ENCODE measurements at regions not wholly inside any gene's neighbourhood (a gene's known extent, or its start where the extent isn't known, plus 50 kb on each side); places are given as distances from the start of the nearest gene placed in this dataset.
"Not testable (repeated sequence)": the region's sequence is repeated elsewhere in the genome, so short reads cannot be mapped to it uniquely, and the experiment has no call there.

DNA sequence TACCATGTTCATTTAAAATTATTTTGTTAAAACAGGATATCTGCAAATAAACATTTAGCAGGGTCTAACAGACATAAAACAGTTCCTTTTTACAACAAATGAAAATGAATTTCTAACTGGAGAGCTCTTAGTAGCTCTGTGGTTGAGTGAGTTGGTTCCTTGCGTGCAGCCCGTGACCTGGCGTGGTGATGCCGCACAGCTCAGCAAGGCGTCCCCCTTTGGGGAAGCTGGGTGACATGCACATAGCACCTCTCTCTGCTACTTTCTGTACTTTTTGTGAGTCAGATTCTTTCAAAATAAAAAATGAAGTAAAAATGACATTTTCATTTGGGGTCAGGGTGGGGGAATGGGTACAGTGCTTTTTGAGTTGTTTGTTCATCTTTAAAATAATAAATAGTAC, 73.3 kb upstream of the CRYM start:
- TF ChIP-seq, protein P1, sequence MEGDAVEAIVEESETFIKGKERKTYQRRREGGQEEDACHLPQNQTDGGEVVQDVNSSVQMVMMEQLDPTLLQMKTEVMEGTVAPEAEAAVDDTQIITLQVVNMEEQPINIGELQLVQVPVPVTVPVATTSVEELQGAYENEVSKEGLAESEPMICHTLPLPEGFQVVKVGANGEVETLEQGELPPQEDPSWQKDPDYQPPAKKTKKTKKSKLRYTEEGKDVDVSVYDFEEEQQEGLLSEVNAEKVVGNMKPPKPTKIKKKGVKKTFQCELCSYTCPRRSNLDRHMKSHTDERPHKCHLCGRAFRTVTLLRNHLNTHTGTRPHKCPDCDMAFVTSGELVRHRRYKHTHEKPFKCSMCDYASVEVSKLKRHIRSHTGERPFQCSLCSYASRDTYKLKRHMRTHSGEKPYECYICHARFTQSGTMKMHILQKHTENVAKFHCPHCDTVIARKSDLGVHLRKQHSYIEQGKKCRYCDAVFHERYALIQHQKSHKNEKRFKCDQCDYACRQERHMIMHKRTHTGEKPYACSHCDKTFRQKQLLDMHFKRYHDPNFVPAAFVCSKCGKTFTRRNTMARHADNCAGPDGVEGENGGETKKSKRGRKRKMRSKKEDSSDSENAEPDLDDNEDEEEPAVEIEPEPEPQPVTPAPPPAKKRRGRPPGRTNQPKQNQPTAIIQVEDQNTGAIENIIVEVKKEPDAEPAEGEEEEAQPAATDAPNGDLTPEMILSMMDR (IDR thresholded peaks at IDR 0.05; ENCODE audit: poor library complexity): not testable (repeated sequence)
- not testable (repeated sequence) for TF ChIP-seq EZH2 (IDR thresholded peaks at IDR 0.05; ENCODE audit: borderline replicate concordance); EZH2phosphoT487 (IDR thresholded peaks at IDR 0.05; ENCODE audit: low read depth, severe bottlenecking, unreplicated experiment)

All from hepatocyte (in vitro differentiated cells).